ENCODE measurements at regions not wholly inside any gene's neighbourhood (a gene's known extent, or its start where the extent isn't known, plus 50 kb on each side); places are given as distances from the start of the nearest gene placed in this dataset.

DNA sequence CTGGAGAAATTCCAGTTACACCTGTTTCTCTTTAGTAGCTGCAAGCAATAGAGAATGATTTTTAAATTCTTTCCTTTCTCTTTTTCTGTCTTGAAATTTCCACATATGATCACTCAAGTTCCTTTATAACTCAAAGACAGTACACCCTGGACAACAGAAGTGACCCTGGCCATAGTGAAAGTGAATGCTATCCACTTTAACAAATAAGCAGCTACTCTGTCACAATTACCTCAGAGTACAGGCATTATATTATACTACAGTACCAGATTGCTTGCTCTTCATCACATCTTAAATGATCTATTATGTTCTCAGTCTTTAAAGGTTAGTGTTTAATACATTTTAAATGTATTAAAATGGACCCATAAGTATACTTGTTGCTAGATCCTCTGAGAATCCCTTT, 136.2 kb downstream of the KLF12 start:
- DNase-seq: no peak

DNA sequence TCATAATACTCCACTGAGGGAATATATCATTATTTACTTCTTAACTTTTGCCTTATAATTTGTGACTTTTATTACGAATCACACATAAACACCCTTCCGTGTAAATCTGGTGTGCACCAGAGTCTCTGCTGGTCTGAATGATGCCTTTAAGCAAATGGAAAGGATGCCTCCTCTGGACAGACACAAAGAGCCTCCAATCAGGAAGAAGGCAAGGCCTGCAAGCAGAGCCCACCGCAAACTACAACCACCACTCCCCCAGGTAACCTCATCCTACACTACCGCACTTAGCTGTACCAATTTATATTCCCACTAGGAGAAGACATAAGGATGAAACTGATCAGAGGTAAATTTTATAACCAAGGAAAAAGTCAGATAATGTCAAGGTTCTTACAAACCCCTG, 137.6 kb downstream of the KLF12 start:
- DNase-seq: no peak

DNA sequence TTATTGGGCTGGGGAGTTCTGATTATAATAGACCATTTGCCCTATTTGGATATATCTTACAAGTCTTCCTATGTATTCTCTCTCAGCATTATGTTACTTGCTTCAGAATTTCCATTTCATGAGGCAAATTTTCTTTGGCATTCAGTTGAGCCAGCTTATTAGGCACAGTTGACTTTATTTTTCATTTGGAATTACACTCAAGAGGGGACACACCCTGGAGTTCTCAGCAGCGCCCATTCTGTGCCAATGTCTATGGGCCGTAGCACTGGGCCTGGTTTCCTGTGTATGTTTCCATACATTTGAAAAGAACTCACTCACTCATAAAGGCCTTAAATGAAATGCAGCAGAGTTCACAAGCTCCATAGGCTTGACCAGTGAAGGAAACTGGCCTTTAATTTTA, 138.5 kb downstream of the KLF12 start:
- DNase-seq: no peak

DNA sequence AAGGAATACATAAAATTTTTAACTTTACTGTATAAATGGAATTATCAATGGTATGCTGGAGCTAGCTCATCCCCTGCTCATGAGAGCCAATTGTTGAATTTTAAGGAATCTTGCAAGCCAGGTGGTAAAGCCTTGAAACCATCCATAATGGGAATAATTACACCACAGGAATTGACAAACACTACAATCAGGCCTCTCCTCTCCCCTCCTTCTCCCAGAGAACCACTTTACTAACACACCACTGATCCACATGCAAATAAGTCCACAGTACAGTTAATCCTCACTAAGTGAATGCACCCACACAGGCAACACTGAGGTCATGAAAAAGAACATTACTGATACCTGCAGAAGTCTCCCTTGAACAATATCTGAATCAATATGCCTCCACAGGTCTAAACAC, 140.5 kb downstream of the KLF12 start:
- no peak for DNase-seq

DNA sequence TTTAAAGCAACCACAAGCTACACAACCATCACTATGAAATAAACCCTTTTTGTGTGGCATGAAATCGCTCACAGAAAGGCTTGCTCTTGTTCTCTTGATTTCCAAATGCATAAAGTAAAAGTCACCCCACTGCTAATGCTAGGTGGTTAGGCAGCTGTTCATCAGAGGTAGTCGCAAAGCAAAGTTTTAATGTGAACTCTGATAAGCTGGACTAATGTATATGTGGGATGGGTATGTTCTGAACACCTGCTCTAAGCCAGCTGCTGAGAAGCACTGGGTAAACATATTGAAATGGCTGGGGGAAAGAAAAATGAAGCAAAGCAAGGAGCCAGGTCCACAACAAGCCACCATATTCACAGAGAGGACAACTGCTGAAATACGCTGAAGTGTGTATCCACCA, 142.3 kb downstream of the KLF12 start:
- DNase-seq: no peak

DNA sequence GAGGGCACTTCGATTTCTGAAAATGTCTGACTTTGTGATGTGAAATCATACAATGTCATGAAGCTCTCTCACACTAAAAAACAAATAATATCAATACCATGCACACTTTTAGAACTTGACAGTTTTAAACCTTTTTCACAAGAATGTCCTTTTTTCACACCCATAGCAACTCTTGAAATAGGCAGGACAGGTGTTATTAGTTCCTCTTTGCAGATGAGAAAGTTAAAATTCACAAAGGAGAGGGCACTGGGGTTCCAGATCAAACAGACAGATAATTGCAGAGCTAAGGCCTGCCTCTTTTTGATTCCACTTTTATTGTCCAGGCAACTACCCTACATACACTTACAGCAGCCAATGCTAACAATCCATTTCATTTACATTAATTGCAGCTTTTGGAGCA, 142.8 kb downstream of the KLF12 start:
- no peak for DNase-seq

DNA sequence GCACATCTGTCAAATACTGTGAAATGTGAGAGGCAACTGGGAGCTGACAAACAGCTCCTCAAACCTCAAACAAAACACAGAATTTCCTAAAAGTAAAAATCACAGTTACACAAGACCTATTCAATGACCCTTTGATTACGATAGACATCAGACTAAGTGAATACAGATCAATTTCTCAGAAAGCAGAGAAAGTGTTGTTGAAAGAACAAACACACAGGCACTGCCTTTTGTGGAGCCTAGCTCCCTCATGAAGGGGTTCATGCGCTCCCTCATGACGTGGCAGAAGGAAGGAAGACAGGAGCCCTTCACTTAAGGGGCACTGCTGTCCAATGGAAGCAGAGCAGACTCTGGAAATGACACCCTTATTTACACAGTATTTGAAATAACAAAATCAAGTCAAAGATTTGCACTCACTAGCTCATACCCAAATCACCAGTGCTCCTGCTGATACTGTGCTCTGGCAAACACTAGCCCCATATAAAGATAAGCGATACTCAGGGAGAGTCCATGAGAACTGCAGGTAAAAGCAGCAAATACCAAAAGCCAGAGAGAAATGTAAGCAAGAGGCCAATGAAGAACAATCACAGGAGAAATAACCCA, 144.9 kb downstream of the KLF12 start:
- DNase-seq: no peak

DNA sequence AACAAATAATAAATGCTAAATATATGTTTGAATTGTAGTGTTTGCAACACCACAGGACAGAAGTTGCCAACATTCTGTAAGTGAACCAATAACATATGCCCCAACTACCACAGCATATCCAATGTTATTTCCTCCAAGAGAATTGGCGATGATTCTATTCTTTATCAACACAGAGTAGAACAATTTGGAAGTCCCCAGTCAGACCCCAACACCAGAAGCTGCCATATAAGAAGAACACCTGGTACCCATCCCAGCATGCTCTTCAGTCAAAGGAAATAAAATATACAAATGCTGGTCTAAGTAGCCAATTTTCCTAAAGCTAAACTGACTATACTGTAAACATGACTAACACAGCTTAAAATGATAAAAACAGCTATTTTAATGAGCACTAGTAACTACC, 145.7 kb downstream of the KLF12 start:
- no peak for DNase-seq

DNA sequence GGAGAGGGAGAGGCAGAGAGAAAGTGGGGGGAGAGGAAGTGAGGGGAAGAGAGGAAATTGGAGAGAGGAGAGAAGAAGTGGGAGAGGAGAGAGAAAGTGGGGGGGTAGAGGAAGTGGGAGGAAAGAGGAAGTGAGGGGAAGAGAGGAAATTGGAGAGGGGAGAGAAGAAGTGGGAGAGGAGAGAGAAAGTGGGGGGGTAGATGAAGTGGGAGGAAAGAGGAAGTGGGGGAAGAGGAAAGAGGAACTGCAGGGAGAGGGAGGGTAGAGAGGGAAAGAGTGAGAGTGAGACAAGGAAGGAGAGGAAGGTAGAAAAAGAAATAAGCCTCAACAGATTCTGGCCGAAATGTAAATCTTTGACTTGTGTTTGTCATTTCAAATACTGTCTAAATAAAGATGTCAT, 146.6 kb downstream of the KLF12 start:
- DNase-seq: no peak

DNA sequence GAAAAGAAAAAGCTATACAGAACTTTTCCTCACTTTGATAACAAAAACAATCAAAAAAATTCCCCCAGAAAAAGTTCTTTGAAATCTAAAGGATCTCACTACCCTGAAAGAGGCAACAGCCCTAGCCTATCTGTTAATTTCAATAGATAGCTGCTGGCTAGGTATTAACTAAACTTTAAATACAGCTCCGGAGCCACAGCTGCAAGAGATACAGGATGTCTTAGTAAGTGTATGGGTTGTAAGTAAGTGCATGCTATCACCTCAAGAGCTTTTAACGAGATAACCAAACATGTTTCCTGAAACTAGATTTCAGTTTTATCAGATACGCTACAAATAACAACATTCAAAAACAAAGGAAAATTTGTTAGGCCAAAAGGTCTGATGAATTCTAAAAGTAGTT, 148.4 kb downstream of the KLF12 start:
- DNase-seq: peak in 1 of 5 donors; percentile 36

DNA sequence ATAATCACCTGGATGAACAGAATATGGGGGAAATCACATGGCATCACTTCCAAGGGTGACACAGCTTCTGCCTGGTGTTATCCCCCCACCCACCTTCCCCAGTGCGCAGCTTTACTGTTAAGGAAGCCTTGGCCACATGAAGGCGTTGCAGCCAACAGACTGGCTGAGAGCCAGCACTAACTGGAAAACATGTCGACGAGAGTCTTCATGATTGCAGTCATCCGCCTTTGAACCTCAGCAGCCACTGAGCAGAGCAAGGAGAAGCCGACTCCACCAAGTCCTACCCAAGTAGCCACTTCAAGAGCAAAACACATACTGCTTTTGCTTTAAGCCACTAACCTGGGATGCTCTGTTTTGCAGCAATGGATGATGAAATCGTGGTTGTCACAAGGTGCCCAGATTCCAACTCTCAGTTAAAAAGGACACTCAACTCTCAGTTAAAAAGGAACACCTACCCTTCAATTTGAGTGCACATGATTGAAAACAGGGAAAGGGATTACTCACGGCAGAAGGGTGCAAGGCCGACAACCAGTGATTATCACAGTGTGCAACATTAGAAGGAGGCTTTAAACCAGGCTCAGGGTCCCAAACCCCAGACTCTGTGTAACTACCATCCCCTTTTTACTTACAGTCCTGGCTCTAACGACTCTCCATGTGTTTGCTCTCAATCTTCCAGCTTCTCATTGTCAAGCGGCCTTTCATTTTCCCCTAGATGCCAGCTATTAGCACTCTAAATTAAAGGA, 149.1 kb downstream of the KLF12 start:
- peak; percentile 20 to 69 (median 65) for DNase-seq

DNA sequence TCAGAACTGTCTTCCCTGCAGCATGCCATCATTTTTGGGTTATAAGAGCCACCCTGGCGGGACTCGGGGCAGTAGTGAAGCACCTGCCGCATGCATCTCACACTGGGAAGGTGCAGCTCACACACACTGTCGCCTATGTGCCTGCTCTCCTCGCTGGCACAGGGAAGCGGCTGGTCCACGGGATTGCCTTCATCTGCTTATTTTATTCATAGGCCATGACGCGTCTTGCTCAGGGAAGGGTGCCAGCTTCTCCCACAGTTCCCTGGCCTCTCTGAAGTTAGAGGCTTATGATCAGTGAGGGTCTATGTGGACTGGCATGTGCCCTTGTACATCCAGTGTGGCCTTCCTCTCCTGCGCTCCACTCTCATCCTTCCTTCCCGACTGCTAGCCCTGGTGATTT, 150.0 kb downstream of the KLF12 start:
- DNase-seq: no peak

DNA sequence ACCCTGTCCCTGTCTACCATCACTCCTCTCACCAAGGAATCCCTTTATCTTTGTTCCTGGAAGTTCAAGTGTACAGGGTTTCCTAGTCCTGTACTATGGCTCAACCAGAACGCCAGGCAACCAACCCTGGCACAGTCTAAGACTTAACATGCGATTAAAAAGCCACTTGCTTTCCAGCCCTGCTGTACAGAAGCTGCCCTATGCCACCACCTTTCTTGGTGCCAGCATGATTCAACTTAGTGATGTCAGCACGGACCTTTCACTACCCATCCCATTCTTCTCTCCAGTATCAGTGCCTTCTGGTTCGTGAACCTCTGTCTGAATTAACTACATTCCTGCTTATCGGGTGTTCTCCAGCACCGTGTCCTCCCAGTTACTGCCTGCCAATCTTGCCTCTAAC, 151.1 kb downstream of the KLF12 start:
- DNase-seq: no peak

DNA sequence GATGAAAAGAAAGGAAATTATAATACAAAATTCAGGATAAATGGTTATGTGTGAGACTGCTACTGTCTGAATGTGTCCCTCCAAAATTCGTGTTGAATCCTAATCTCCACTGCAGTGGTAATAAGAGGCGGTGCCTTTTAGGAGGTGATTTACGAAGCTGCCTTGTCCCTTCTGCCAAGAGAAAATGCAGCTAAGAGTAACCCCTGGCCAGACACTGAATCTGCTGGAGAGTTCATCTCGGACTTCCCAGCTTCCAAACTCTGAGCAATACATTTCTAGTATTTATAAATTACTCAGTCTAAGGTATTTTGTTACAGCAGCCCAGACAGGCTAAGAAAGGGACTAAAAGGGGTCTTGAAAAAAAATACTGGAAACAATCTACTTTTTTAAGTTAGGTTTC, 152.6 kb downstream of the KLF12 start:
- no peak for DNase-seq

DNA sequence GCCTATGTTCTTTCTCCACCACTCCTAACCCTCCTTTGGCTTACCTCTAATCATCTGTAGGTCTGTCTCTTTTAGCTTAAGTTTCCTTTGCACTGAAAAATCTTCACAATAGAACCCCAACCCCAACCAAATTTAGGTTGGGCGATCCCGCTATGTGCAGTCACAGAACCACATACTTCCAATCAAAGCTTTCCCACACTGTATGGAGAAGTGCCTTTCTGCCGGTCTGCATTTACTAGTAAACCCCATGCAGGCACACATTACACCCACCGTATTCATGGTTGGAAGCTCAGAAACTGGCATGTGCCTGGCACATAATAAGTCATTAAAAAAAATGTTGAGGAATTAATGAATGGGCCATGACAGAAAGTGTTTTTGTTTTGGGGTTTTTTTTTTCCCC, 158.4 kb downstream of the KLF12 start:
- no peak for DNase-seq

DNA sequence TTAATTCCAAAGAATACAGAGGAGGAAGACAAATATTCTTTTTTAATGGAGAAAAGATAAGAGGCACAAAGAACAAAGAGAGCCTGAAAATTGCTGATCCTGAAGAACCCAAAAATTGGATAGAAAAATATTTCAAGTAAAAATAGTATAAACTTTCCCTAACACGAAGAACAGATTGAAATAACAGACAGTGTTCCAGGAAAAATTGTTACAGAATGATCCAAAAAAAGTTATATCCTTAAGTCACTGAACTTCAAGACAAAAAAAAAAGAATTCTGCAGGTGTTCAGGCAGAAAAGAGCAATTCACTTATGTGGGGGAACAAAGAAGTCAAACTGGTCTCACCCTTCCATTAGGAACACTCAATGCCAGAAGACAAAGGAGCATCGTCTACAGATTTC, 160.2 kb downstream of the KLF12 start:
- no peak for DNase-seq

DNA sequence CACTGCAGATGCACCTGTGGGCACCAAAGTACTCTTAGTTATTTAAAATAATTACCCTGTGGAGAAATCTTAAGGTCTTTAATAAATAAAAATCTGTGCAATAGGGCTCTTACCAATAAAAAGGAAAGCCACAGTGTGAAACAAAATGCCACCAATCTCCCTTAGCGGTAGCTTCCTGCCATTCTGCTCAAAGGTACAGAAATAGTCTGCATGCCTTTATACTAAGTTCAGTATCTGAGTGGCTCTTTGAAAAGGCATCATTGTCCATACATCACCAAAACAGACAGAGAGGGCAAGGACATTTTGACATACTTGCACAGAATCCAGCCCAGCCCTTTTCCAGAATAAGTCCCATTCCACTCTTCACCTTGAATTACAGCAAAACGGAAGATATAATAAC, 161.0 kb downstream of the KLF12 start:
- DNase-seq: no peak

DNA sequence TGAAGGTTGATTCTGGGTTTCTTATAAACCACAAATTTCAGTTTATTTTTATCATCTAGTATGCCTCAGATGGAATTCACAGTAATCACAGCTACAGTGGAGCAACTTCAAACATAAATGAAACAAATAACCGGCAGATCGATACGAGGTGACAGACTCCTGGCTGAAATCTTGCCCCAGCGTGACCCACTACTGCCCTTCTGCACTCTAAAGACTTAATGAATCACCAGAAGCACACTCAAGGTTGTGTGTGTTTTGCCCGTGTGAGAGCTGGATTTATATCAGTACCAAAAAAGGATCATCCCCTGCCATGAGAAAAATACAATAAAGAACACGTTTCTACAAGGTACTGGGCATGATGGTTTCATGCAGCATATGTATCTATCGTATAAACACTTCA, 161.7 kb downstream of the KLF12 start:
- DNase-seq: no peak

DNA sequence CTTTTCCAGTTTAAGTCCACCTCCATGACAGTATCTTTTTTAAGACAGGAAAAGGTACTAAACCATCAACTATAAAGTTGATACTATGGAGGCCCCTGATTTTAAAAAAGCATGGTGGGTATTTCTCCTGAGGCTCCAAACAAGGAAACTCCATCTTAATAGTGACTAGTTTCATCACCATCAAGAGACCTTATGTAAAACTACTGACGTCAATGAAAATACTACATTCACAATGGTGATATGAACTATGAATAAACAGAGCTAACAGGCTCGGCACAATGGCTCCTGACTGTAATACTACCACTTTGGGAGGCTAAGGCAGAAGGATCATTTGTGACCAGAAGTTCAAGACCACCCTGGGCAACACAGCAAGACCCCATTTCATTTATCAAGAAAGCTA, 162.7 kb downstream of the KLF12 start:
- DNase-seq: no peak

DNA sequence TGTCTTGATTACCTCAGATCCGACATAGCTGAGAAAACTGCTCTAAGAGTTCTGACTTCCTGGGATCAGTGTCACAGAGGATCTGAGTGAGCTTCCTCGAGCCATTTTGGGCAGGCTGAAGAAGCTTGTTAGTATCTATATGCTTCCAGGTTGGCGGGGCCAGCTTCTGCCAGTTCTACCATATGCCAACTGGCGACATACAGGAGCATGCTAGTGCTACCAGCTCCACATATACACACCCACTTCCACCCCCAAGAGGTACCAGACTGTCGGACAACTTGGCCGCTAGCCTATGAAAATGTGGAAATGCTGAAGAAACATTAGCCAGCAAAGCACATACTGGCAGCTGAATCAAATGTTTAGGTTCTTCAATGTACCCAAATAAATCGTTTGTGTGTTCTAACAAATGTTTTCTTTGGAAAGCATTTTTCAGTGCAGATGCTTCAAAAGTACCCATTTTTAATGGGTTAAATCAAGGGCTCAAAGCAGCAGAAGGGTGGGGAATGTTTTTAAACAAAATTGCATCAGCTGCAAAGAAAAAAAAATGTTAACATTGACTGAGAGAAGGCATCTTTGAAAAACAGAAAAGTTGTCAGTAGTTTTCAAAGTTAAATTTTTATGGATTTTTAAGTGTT, 163.7 kb downstream of the KLF12 start:
- no peak for DNase-seq

DNA sequence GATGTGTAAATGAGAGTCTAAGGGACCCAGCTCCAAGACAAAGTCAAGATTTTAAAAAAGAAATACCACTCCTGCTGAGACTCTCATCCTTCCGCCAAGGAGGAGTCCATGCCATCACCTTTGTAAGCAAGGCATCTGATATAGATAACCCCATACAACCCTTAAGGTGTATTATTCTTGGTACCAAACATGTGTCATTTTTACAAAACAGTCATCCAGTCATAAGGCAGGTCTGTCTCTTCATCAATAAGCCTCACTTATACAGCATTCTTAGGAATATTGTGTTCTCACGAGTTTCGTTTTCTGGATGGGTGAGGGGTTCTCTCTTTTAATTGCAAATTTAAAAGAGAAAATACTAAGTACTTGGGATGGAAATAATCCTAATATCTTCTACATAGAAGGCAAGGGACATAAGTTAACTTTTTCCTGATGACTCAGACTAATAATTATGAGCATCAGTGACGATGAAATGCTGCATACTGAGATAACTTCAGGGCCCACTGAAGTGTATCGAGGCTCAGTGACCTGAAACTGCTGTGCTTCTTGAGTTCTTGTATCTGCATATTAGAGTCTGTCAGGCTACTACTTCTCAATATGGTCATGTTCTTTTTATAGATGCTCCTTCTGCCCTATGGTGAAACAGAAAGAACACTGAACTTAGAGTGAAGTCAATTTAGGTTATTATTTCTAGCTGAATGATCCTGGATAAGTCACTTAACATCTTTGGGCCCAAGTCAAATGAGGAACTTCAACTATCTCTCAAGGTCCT, 166.6 kb downstream of the KLF12 start:
- DNase-seq: no peak

DNA sequence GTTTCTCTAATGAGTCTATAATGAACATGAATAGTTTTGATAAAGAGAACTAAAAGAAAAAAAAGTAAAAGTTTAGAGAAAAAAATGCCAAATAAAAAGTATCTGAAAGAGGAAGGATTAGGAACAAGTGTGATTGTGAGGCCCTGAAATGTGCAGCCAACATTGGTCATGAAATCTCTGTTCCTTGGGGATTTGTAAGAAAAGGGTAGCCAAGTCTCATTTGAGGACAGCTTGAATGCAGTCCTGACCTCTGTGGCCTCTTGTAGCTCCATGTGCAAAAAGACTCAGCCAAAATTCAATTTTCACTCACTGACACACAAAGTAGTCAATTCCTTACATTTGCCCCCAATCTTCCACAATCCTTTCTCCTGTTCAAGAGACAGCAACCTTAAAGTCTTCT, 167.9 kb downstream of the KLF12 start:
- no peak for DNase-seq

DNA sequence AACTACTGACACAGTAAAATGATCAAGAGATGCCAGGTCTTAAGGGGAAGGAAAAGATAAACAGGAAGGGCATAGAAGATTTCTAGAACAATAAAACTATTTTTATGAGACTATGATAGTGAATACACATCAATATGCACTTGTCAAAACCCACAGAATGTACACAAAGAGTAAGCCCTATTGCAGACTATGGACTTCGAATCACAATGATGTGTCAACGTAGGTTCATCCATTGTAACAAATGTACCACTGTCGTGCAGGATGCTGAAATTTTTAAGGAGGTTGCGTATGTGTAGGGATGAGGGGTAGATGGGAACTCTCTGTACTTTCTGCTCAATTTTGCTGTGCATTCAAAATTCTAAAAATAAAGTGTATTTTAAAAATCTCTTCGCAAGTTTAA, 171.9 kb downstream of the KLF12 start:
- DNase-seq: no peak

DNA sequence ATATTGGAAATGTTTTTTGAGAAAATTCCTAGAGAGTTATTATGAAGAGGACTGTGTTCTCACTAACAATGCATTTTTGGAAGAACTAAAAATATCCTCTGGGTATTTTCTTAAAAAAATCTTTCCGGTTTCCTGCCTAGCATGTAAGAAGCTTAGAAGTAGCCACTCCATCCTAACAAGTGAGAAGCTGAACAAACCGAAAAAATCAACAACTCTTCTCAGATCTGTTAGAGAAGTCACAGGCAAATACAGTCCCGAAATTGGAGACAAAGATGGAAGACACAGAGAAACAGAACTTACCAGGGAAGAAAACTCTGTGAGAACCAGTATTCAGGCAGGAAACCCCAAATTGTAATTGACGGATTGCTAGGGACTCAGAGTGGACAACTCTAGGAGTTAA, 173.0 kb downstream of the KLF12 start:
- DNase-seq: no peak
